HEK293T (cell line): ENCODE measurements at regions not wholly inside any gene's neighbourhood (a gene's known extent, or its start where the extent isn't known, plus 50 kb on each side); places are given as distances from the start of the nearest gene placed in this dataset.

Experiments
- ARNT ChIP-seq: fragments of 450-650 bp; IDR thresholded peaks from 2 replicates; pipeline ENCODE4 v1.6.1; 2017; ENCODE audit warnings: mild to moderate bottlenecking
- BHLHE40 ChIP-seq: fragments of 450-650 bp; IDR thresholded peaks from 2 replicates; pipeline ENCODE4 v1.6.1; 2016; ENCODE audit warnings: mild to moderate bottlenecking, moderate library complexity, borderline replicate concordance
- CTBP1 ChIP-seq: fragments of 450-650 bp; IDR thresholded peaks from 2 replicates; pipeline ENCODE4 v1.6.1; 2016; ENCODE audit warnings: borderline replicate concordance
- ELF4 ChIP-seq: fragments of 450-650 bp; IDR thresholded peaks from 2 replicates; pipeline ENCODE4 v1.6.1; 2017; ENCODE audit warnings: antibody characterized with exemption
- FOXA1 ChIP-seq: fragments of 450-650 bp; IDR thresholded peaks from 2 replicates; pipeline ENCODE4 v1.6.1; 2016; ENCODE audit warnings: mild to moderate bottlenecking
- FOXK2 ChIP-seq: fragments of 450-650 bp; IDR thresholded peaks from 2 replicates; pipeline ENCODE4 v1.6.1; 2016; ENCODE audit warnings: mild to moderate bottlenecking
- FOXM1 ChIP-seq: fragments of 450-650 bp; IDR thresholded peaks from 2 replicates; pipeline ENCODE4 v1.6.1; 2017; ENCODE audit warnings: mild to moderate bottlenecking, borderline replicate concordance
- L3MBTL2 ChIP-seq: fragments of 450-650 bp; conservative IDR thresholded peaks from 2 replicates; pipeline ENCODE4 v1.6.1; 2016; ENCODE audit warnings: mild to moderate bottlenecking
- SP1 ChIP-seq: fragments of 450-650 bp; IDR thresholded peaks from 2 replicates; pipeline ENCODE4 v1.6.1; 2017
- SUZ12 ChIP-seq: fragments of 450-650 bp; IDR thresholded peaks from 2 replicates; pipeline ENCODE4 v1.6.1; 2016; ENCODE audit warnings: mild to moderate bottlenecking
- TARDBP ChIP-seq: fragments of 450-650 bp; IDR thresholded peaks from 2 replicates; pipeline ENCODE4 v1.6.1; 2016
- ZNF384 ChIP-seq: fragments of 450-650 bp; IDR thresholded peaks from 2 replicates; pipeline ENCODE4 v1.6.1; 2016

DNA sequence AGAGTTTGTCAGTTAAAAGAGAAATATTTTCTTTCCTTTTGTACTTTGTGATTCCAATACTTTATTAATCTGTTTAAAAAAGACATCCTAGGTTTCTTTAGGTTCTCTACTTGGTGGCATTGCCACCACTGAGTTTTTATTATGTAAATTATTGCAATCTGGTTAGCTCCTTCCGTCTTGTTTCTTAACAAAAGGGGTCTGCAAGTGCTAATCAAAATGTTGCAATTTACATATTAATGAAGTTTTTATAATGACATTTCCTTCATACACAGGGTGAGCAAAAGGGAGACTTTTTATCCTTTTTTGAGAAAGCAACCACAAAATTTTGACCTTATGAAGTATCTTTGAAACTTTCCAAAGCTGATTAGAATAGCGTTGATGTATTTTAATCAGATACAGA is 1307.3 kb downstream of the ROBO2 start:
- TF ChIP-seq ELF4 = no peak
- TF ChIP-seq TARDBP = no peak
- no peak for TF ChIP-seq FOXM1
- TF ChIP-seq FOXA1 = no peak
- TF ChIP-seq L3MBTL2 = no peak
- no peak for TF ChIP-seq ZNF384
- TF ChIP-seq SUZ12 = no peak
- TF ChIP-seq FOXK2 = no peak
- TF ChIP-seq CTBP1 = no peak
- TF ChIP-seq SP1 = no peak
- no peak for TF ChIP-seq BHLHE40
- TF ChIP-seq ARNT = no peak
